Mesendoderm (in vitro differentiated cells): ENCODE measurements at regions not wholly inside any gene's neighbourhood (a gene's known extent, or its start where the extent isn't known, plus 50 kb on each side); places are given as distances from the start of the nearest gene placed in this dataset.

Source experiments
- DNase-seq: peaks from one replicate; pipeline ENCODE4 v3.0.0; 2013
- H2AK5ac ChIP-seq: 2 replicates; pipeline ENCODE4 v1.6.1; 2013; ENCODE audit warnings: low read length, inconsistent platforms
- H2BK120ac ChIP-seq: 2 replicates; pipeline ENCODE4 v1.6.1; 2013; ENCODE audit warnings: low read depth, mild to moderate bottlenecking, low read length, moderate library complexity, mixed read lengths
- H2BK15ac ChIP-seq: replicated peaks from 2 replicates; pipeline ENCODE4 v1.6.1; 2013; ENCODE audit warnings: low read depth, mild to moderate bottlenecking, moderate library complexity
- H2BK5ac ChIP-seq: 2 replicates; pipeline ENCODE4 v1.6.1; 2013; ENCODE audit warnings: low read length, inconsistent platforms
- H3K18ac ChIP-seq: 2 replicates; pipeline ENCODE4 v1.6.1; 2013; ENCODE audit warnings: mild to moderate bottlenecking, low read length, mixed read lengths
- H3K23ac ChIP-seq: one replicate; pipeline ENCODE4 v1.6.1; 2013; ENCODE audit warnings: low read length
- H3K27ac ChIP-seq: 2 replicates; pipeline ENCODE4 v1.5.1; 2013; ENCODE audit warnings: low read depth, mild to moderate bottlenecking, inconsistent platforms, low read length, moderate library complexity
- H3K27me3 ChIP-seq: 2 replicates; pipeline ENCODE4 v1.6.1; 2013; ENCODE audit warnings: low read length, control low read depth, mild to moderate bottlenecking, inconsistent platforms; ENCODE audit not compliant: insufficient read depth, poor library complexity
- H3K36me3 ChIP-seq: 2 replicates; pipeline ENCODE4 v1.6.1; 2013; ENCODE audit warnings: low read length, inconsistent platforms; ENCODE audit not compliant: control insufficient read depth, insufficient read depth
- H3K4ac ChIP-seq: one replicate; pipeline ENCODE4 v1.6.1; 2013; ENCODE audit warnings: low read depth, mild to moderate bottlenecking, low read length, moderate library complexity
- H3K4me1 ChIP-seq: 2 replicates; pipeline ENCODE4 v1.6.1; 2013; ENCODE audit warnings: low read depth, low read length, inconsistent platforms; ENCODE audit not compliant: control insufficient read depth
- H3K4me2 ChIP-seq: 2 replicates; pipeline ENCODE4 v1.6.1; 2013; ENCODE audit warnings: low read length
- H3K4me3 ChIP-seq: 2 replicates; pipeline ENCODE4 v1.5.1; 2013; ENCODE audit warnings: mild to moderate bottlenecking, low read length
- H3K56ac ChIP-seq: one replicate; pipeline ENCODE4 v1.6.1; 2013; ENCODE audit warnings: low read length
- H3K79me1 ChIP-seq: 2 replicates; pipeline ENCODE4 v1.6.1; 2013; ENCODE audit warnings: low read length, inconsistent platforms
- H3K79me2 ChIP-seq: 2 replicates; pipeline ENCODE4 v1.6.1; 2013; ENCODE audit warnings: mild to moderate bottlenecking, low read length; ENCODE audit not compliant: control insufficient read depth, insufficient read depth
- H3K9ac ChIP-seq: 2 replicates; pipeline ENCODE4 v1.6.1; 2013; ENCODE audit warnings: low read length, inconsistent platforms
- H4K5ac ChIP-seq: one replicate; pipeline ENCODE4 v1.6.1; 2013; ENCODE audit warnings: low read length
- H4K8ac ChIP-seq: one replicate; pipeline ENCODE4 v1.6.1; 2013; ENCODE audit warnings: low read depth, mild to moderate bottlenecking, control low read depth, low read length, moderate library complexity
- WGBS: extraction: QIAGEN DNeasy Blood & Tissue Kit; methylation state at CpG from one replicate; pipeline ENCODE4 v1.1.7; 2013; ENCODE audit warnings: low lambda C conversion rate, missing lambda C conversion rate; ENCODE audit not compliant: insufficient coverage; ENCODE audit errors: extremely low coverage; 5-methylcytosine and 5-hydroxymethylcytosine counted together

DNA sequence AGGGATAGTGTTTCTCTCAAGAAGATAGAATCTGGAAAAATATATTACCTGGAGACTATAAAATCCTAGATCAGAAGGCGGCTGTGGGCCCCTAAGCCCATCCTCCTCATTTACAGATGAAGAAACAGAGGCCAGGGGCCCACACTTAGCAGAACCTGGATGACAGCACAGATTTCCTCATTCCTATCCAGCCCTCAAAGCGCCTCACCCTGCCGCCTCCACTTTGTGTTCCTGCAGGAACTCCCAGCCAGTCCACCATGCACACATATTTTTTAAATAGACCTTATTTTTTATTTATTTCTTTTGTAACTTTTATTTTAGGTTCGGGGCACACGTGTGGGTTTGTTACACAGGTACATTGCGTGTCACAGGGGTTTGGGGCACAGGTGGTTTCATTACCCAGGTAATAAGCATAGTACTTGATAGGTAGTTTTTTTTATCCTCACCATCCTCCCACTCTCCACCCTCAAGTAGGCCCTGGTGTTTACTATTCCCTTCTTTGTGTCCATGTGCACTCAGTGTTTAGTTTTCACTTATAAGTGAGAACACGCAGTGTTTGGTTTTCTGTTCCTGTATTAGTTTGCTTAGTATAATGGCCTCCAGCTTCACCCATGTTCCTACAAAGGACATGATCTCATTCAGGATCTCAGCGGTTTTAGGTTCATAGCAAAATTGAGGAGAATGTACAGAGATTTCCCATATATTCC, 85.5 kb upstream of the MAP1B start:
- no peak for DNase-seq
- H2AK5ac ChIP-seq, result no peak overlapping the region
- no peaks in the 10 kb centered on the region for H3K4me1 ChIP-seq
- H3K27ac ChIP-seq, result no peak overlapping the region
- no peak overlapping the region for H3K4me3 ChIP-seq
- no peak overlapping the region for H3K4me2 ChIP-seq
- no peaks in the 10 kb centered on the region for H3K27me3 ChIP-seq
- H2BK15ac ChIP-seq, result no peak overlapping the region
- H3K36me3 ChIP-seq, result no peaks in the 10 kb centered on the region
- H3K79me2 ChIP-seq, result no peaks in the 10 kb centered on the region
- H4K5ac ChIP-seq, result no peak overlapping the region
- H3K4ac ChIP-seq, result no peak overlapping the region
- H3K23ac ChIP-seq, result no peak overlapping the region
- WGBS, result no CpG with 5 or more reads among the region's 8 CpGs
- H3K56ac ChIP-seq, result no peak overlapping the region
- H2BK120ac ChIP-seq, result no peak overlapping the region
- H4K8ac ChIP-seq, result no peak overlapping the region
- H2BK5ac ChIP-seq, result no peak overlapping the region
- no peak overlapping the region for H3K18ac ChIP-seq
- no peaks in the 10 kb centered on the region for H3K79me1 ChIP-seq
- H3K9ac ChIP-seq, result no peak overlapping the region

DNA sequence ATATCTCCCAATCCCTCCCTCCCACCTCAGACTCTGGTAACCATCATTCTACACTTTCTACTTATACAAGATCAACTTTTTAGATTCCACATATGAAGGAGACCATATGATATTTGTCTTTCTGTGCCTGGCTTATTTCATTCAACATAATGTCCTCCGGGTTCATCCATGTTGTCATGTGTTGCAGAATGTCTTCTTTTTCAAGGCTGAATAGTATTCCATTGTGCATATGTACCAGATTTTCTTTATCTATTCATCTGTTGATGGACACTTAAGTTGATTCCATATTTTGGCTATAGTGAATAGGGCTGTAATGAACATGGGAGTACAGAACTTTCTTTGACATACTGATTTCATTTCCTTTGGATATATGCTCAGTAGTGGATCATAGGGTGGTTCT, 78.9 kb upstream of the MAP1B start:
- no peak overlapping the region for H2BK15ac ChIP-seq
- no peak overlapping the region for H4K8ac ChIP-seq
- H3K4me2 ChIP-seq, result no peak overlapping the region
- H3K56ac ChIP-seq, result no peak overlapping the region
- H2BK5ac ChIP-seq, result no peak overlapping the region
- no peaks in the 10 kb centered on the region for H3K27me3 ChIP-seq
- no CpG with 5 or more reads among the region's 1 CpG for WGBS
- H3K9ac ChIP-seq, result no peak overlapping the region
- no peak overlapping the region for H4K5ac ChIP-seq
- DNase-seq, result no peak
- no peak overlapping the region for H2AK5ac ChIP-seq
- H3K4me3 ChIP-seq, result no peak overlapping the region
- H3K27ac ChIP-seq, result no peak overlapping the region
- no peak overlapping the region for H2BK120ac ChIP-seq
- no peaks in the 10 kb centered on the region for H3K4me1 ChIP-seq
- no peak overlapping the region for H3K23ac ChIP-seq
- H3K79me1 ChIP-seq, result no peaks in the 10 kb centered on the region
- H3K4ac ChIP-seq, result no peak overlapping the region
- no peaks in the 10 kb centered on the region for H3K79me2 ChIP-seq
- no peaks in the 10 kb centered on the region for H3K36me3 ChIP-seq
- no peak overlapping the region for H3K18ac ChIP-seq

DNA sequence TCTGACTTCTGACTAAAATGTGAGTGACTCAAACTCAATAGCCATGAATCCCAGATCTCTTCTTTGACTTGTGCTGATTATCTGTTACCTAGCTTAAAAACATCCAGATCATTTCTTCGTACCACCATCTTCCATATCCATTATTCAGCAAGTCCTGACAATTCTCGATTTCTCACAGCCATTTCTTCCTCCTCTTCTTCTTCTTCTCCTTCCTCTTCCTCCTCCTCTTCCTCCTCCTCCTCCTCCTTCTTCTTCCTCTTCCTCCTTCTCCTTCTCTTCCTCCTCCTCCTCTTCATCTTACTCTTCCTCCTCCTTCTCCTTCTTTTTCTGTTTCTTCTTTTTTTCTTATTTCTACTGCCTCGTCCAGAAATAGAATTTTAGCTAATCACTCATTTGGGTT, 77.0 kb upstream of the MAP1B start:
- Histone ChIP-seq H2AK5ac (no peak overlapping the region), H3K27ac (no peak overlapping the region), H2BK5ac (no peak overlapping the region), H3K79me1 (no peaks in the 10 kb centered on the region), H2BK120ac (no peak overlapping the region), H3K36me3 (no peaks in the 10 kb centered on the region), H3K4me3 (no peak overlapping the region), H3K4me2 (no peak overlapping the region), H3K4me1 (no peaks in the 10 kb centered on the region), H3K27me3 (no peaks in the 10 kb centered on the region), H3K18ac (no peak overlapping the region), H4K5ac (no peak overlapping the region), H3K79me2 (no peaks in the 10 kb centered on the region), H3K56ac (no peak overlapping the region), H2BK15ac (no peak overlapping the region), H3K9ac (no peak overlapping the region), H3K23ac (no peak overlapping the region), H3K4ac (no peak overlapping the region), H4K8ac (no peak overlapping the region)
- WGBS, result no CpG with 5 or more reads among the region's 3 CpGs
- no peak for DNase-seq

- H2BK5ac ChIP-seq, result no peak overlapping the region
- no peaks in the 10 kb centered on the region for H3K4me1 ChIP-seq
- DNase-seq, result peak; percentile 26
- no peak overlapping the region for H3K9ac ChIP-seq
- no peak overlapping the region for H3K4me2 ChIP-seq
- no peak overlapping the region for H3K56ac ChIP-seq
- no peaks in the 10 kb centered on the region for H3K79me2 ChIP-seq
- H2BK120ac ChIP-seq, result no peak overlapping the region
- H2AK5ac ChIP-seq, result no peak overlapping the region
- H3K27me3 ChIP-seq, result no peaks in the 10 kb centered on the region
- no peak overlapping the region for H2BK15ac ChIP-seq
- no peak overlapping the region for H3K18ac ChIP-seq
- no peaks in the 10 kb centered on the region for H3K79me1 ChIP-seq
- no peak overlapping the region for H3K23ac ChIP-seq
- WGBS, result no CpG with 5 or more reads among the region's 4 CpGs
- H3K4me3 ChIP-seq, result no peak overlapping the region
- no peak overlapping the region for H3K4ac ChIP-seq
- no peak overlapping the region for H4K5ac ChIP-seq
- no peaks in the 10 kb centered on the region for H3K36me3 ChIP-seq
- H4K8ac ChIP-seq, result no peak overlapping the region
- no peak overlapping the region for H3K27ac ChIP-seq
Measured at GRCh38 chr5:72032788-72033187, 74.5 kb upstream of the MAP1B start.

GRCh38 chr5:72034770-72035169, 72.5 kb upstream of the MAP1B start:
- peak; percentile 16 for DNase-seq
- no peaks in the 10 kb centered on the region for H3K79me1 ChIP-seq
- no peak overlapping the region for H3K4me2 ChIP-seq
- no peak overlapping the region for H3K4me3 ChIP-seq
- no peak overlapping the region for H2AK5ac ChIP-seq
- H2BK15ac ChIP-seq, result no peak overlapping the region
- no peak overlapping the region for H3K27ac ChIP-seq
- no peak overlapping the region for H3K18ac ChIP-seq
- H3K4ac ChIP-seq, result no peak overlapping the region
- no peak overlapping the region for H3K23ac ChIP-seq
- WGBS, result no CpG with 5 or more reads among the region's 4 CpGs
- no peak overlapping the region for H4K5ac ChIP-seq
- H2BK120ac ChIP-seq, result no peak overlapping the region
- H3K27me3 ChIP-seq, result no peaks in the 10 kb centered on the region
- H3K79me2 ChIP-seq, result no peaks in the 10 kb centered on the region
- no peak overlapping the region for H4K8ac ChIP-seq
- no peak overlapping the region for H2BK5ac ChIP-seq
- H3K4me1 ChIP-seq, result no peaks in the 10 kb centered on the region
- peak overlapping the region; percentile 10 for H3K56ac ChIP-seq
- no peaks in the 10 kb centered on the region for H3K36me3 ChIP-seq
- H3K9ac ChIP-seq, result no peak overlapping the region

DNA sequence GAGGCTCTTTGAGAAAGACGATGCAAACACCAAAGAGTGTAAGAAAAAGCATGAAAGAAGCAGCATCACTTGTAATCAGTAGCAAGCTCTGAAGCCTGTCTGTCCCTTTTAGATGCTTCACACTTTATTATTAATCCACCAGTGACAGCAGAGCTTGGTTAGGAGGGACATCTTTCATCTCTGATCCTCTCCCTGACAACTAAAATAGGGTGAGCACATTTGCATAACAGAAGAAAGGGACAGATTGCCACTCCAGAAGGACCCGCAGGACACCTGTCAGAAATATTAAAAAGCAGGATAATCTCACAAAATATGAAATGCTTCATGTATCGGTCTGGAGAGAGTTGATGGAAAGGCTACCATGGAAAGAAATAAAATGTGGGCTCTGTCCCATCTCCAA, 71.4 kb upstream of the MAP1B start:
- Histone ChIP-seq H3K4me2 (no peak overlapping the region), H3K4ac (no peak overlapping the region), H3K56ac (no peak overlapping the region), H3K18ac (no peak overlapping the region), H2BK5ac (no peak overlapping the region), H3K9ac (no peak overlapping the region), H3K27ac (no peak overlapping the region), H3K4me3 (no peak overlapping the region), H3K79me1 (no peaks in the 10 kb centered on the region), H3K79me2 (no peaks in the 10 kb centered on the region), H4K5ac (no peak overlapping the region), H4K8ac (no peak overlapping the region), H2BK120ac (no peak overlapping the region), H2BK15ac (no peak overlapping the region), H3K36me3 (no peaks in the 10 kb centered on the region), H3K23ac (no peak overlapping the region), H3K4me1 (no peaks in the 10 kb centered on the region), H2AK5ac (no peak overlapping the region), H3K27me3 (no peaks in the 10 kb centered on the region)
- WGBS, result no CpG with 5 or more reads among the region's 3 CpGs
- no peak for DNase-seq
